IMR-90 (cell line): ENCODE measurements at regions not wholly inside any gene's neighbourhood (a gene's known extent, or its start where the extent isn't known, plus 50 kb on each side); places are given as distances from the start of the nearest gene placed in this dataset.

Experiments
- ATAC-seq: fragments of 200-7000 bp; cut with Tn5 transposase; 2 replicates; pipeline ENCODE4 v1.9.1; 2020; ENCODE audit warnings: low read depth, mild to moderate bottlenecking, moderate library complexity
- BruUV-seq: library from RNA; stranded (reverse); fragments of 400-500 nt; replicated peaks from 2 replicates; lab custom pipeline; 2021; lab: Mats Ljungman, UMichigan
- CTCF ChIA-PET: fragments of 300-600 bp; formaldehyde crosslinking; extraction: SDS; loops from one replicate; lab custom pipeline; 2021; ENCODE audit warnings: antibody characterized with exemption; lab: Yijun Ruan, JAX
- POLR2A ChIA-PET: fragments of 300-600 bp; sonication (Branson Sonifier 250); formaldehyde crosslinking; loops from one replicate; lab custom pipeline; 2022; ENCODE audit warnings: antibody characterized with exemption; ENCODE audit not compliant: unreplicated experiment; lab: Charles Lee
- DNase-seq: peaks from one replicate; pipeline ENCODE4 v3.0.0; 2013
- H2AFZ ChIP-seq: replicated peaks from 2 replicates; pipeline ENCODE3; 2013; ENCODE audit warnings: low read length, mild to moderate bottlenecking; ENCODE audit not compliant: poor library complexity
- H2AK5ac ChIP-seq: 2 replicates; pipeline ENCODE4 v1.6.1; 2013; ENCODE audit warnings: low read depth, low read length, inconsistent platforms
- H2AK9ac ChIP-seq: replicated peaks from 2 replicates; pipeline ENCODE3; 2013; ENCODE audit warnings: mild to moderate bottlenecking, low read depth, low read length, moderate library complexity; ENCODE audit not compliant: poor library complexity
- H2BK120ac ChIP-seq: 2 replicates; pipeline ENCODE4 v1.6.1; 2013; ENCODE audit warnings: low read depth, low read length, inconsistent platforms
- H2BK15ac ChIP-seq: 3 replicates; pipeline ENCODE4 v1.6.1; 2013; ENCODE audit warnings: low read depth, low read length, inconsistent platforms
- H2BK20ac ChIP-seq: 2 replicates; pipeline ENCODE4 v1.6.1; 2013; ENCODE audit warnings: low read depth, mild to moderate bottlenecking, inconsistent platforms, low read length, moderate library complexity
- H2BK5ac ChIP-seq: 2 replicates; pipeline ENCODE4 v1.6.1; 2013; ENCODE audit warnings: mild to moderate bottlenecking, low read depth, low read length, inconsistent platforms; ENCODE audit not compliant: poor library complexity, severe bottlenecking
- H3K14ac ChIP-seq: replicated peaks from 2 replicates; pipeline ENCODE4 v1.6.1; 2013; ENCODE audit warnings: low read depth, low read length, inconsistent platforms
- H3K18ac ChIP-seq: 2 replicates; pipeline ENCODE4 v1.6.1; 2013; ENCODE audit warnings: low read depth, low read length, control low read depth
- H3K23ac ChIP-seq: 2 replicates; pipeline ENCODE4 v1.6.1; 2013; ENCODE audit warnings: low read depth, low read length, inconsistent platforms
- H3K27ac ChIP-seq: 2 replicates; pipeline ENCODE4 v1.5.1; 2013; ENCODE audit warnings: mild to moderate bottlenecking, control low read depth, low read length; ENCODE audit not compliant: insufficient read depth
- H3K27me3 ChIP-seq: 2 replicates; pipeline ENCODE4 v1.6.1; 2013; ENCODE audit warnings: low read length; ENCODE audit not compliant: control insufficient read depth, insufficient read depth
- H3K36me3 ChIP-seq: 2 replicates; pipeline ENCODE4 v1.6.1; 2013; ENCODE audit warnings: low read length, mixed read lengths; ENCODE audit not compliant: control insufficient read depth, insufficient read depth
- H3K4ac ChIP-seq: 2 replicates; pipeline ENCODE4 v1.6.1; 2013; ENCODE audit warnings: low read depth, low read length, inconsistent platforms
- H3K4me1 ChIP-seq: 2 replicates; pipeline ENCODE4 v1.6.1; 2013; ENCODE audit warnings: low read length, mixed read lengths; ENCODE audit not compliant: control insufficient read depth, insufficient read depth
- H3K4me2 ChIP-seq: 2 replicates; pipeline ENCODE4 v1.6.1; 2013; ENCODE audit warnings: low read depth, mild to moderate bottlenecking, control low read depth, low read length, moderate library complexity
- H3K4me3 ChIP-seq: 2 replicates; pipeline ENCODE4 v1.5.1; 2013; ENCODE audit warnings: low read depth, mild to moderate bottlenecking, control low read depth, low read length, moderate library complexity; ENCODE audit not compliant: insufficient read depth
- H3K56ac ChIP-seq: 2 replicates; pipeline ENCODE4 v1.6.1; 2013; ENCODE audit warnings: low read length, inconsistent platforms; ENCODE audit not compliant: insufficient read depth; ENCODE audit errors: extremely low read depth
- H3K79me1 ChIP-seq, 2 experiments: 2 replicates each; pipeline ENCODE4 v1.6.1; 2013; ENCODE audit warnings: low read length in 2 of 2, inconsistent platforms in 1 of 2, low read depth in 1 of 2
- H3K9ac ChIP-seq: 2 replicates; pipeline ENCODE4 v1.6.1; 2013; ENCODE audit warnings: low read depth, low read length, control low read depth
- H3K9me1 ChIP-seq: 2 replicates; pipeline ENCODE4 v1.6.1; 2013; ENCODE audit warnings: low read length, inconsistent platforms; ENCODE audit not compliant: insufficient read depth
- H3K9me3 ChIP-seq: 2 replicates; pipeline ENCODE4 v1.6.1; 2013; ENCODE audit warnings: low read length; ENCODE audit not compliant: control insufficient read depth, insufficient read depth
- H4K20me1 ChIP-seq: 2 replicates; pipeline ENCODE4 v1.6.1; 2013; ENCODE audit warnings: low read length, inconsistent platforms; ENCODE audit not compliant: insufficient read depth
- H4K5ac ChIP-seq: 2 replicates; pipeline ENCODE4 v1.6.1; 2013; ENCODE audit warnings: mild to moderate bottlenecking, low read depth, low read length, control low read depth
- H4K8ac ChIP-seq, 2 experiments: 2 replicates each; pipeline ENCODE4 v1.6.1; 2013; ENCODE audit warnings: low read depth in 2 of 2, low read length in 2 of 2, control low read depth in 1 of 2, inconsistent platforms in 1 of 2
- H4K91ac ChIP-seq: 2 replicates; pipeline ENCODE4 v1.6.1; 2013; ENCODE audit warnings: low read depth, low read length, inconsistent platforms; ENCODE audit not compliant: insufficient read depth
- CHD1 ChIP-seq: IDR thresholded peaks from 2 replicates; pipeline ENCODE4 v1.6.1; 2012; ENCODE audit warnings: low read depth, low read length, improper control_type of control experiment
- MAFK ChIP-seq: IDR thresholded peaks from 2 replicates; pipeline ENCODE4 v1.6.1; 2012; ENCODE audit warnings: low read depth, low read length, improper control_type of control experiment
- MXI1 ChIP-seq: IDR thresholded peaks from 2 replicates; pipeline ENCODE4 v1.6.1; 2012; ENCODE audit warnings: low read depth, mild to moderate bottlenecking, low read length, moderate library complexity, borderline replicate concordance
- NFE2L2 ChIP-seq: fragments of 150-350 bp; IDR thresholded peaks from 2 replicates; pipeline ENCODE4 v1.6.1; 2016; ENCODE audit warnings: low read depth, mild to moderate bottlenecking, low read length
- RCOR1 ChIP-seq: IDR thresholded peaks from 2 replicates; pipeline ENCODE4 v1.6.1; 2012; ENCODE audit warnings: mild to moderate bottlenecking, low read length, improper control_type of control experiment; ENCODE audit not compliant: insufficient replicate concordance
- RFX5 ChIP-seq: IDR thresholded peaks from 2 replicates; pipeline ENCODE4 v1.8.0; 2012; ENCODE audit warnings: low read depth, mild to moderate bottlenecking, low read length, moderate library complexity
- SMC3 ChIP-seq: fragments of 150-350 bp; IDR thresholded peaks from 2 replicates; pipeline ENCODE4 v1.6.1; 2016; ENCODE audit warnings: low read depth, mild to moderate bottlenecking, antibody characterized with exemption, low read length, moderate library complexity
- WGBS, 2 experiments: methylation state at CpG; one replicate each; pipeline versions ENCODE4 v1.1.5 to v1.1.7; 2013; ENCODE audit warnings: missing lambda C conversion rate in 2 of 2; ENCODE audit not compliant: insufficient read length in 1 of 2; ENCODE audit errors: extremely low coverage in 2 of 2; 5-methylcytosine and 5-hydroxymethylcytosine counted together
- dilution Hi-C: fragments of 300-500 bp; cut with HindIII; formaldehyde crosslinking; loops from one replicate; pipeline ENCODE4 v1.14.3; 2018; ENCODE audit warnings: low sequenced_read_pairs; ENCODE audit not compliant: unreplicated experiment
- in situ Hi-C: fragments of 300-500 bp; cut with MboI; formaldehyde crosslinking; loops from 3 replicates; pipeline ENCODE4 v1.14.3; 2019; ENCODE audit warnings: low sequenced_read_pairs, inconsistent platforms, mixed read lengths
- intact Hi-C: fragments of 100-400 bp; cut with micrococcal nuclease; formaldehyde crosslinking; loops from 2 replicates; pipeline ENCODE4 v1.10.0; 2022
- TF ChIP-seq, protein P1 (sequence below): fragments of 150-350 bp; IDR thresholded peaks from 2 replicates; pipeline ENCODE4 v1.6.1; 2016; ENCODE audit warnings: low read depth, mild to moderate bottlenecking, low read length, moderate library complexity, borderline replicate concordance
- TF ChIP-seq, protein P2 (sequence below): fragments of 150-350 bp; IDR thresholded peaks from 2 replicates; pipeline ENCODE4 v1.6.1; 2017; ENCODE audit warnings: mild to moderate bottlenecking, antibody characterized with exemption, low read length, low read depth

DNA sequence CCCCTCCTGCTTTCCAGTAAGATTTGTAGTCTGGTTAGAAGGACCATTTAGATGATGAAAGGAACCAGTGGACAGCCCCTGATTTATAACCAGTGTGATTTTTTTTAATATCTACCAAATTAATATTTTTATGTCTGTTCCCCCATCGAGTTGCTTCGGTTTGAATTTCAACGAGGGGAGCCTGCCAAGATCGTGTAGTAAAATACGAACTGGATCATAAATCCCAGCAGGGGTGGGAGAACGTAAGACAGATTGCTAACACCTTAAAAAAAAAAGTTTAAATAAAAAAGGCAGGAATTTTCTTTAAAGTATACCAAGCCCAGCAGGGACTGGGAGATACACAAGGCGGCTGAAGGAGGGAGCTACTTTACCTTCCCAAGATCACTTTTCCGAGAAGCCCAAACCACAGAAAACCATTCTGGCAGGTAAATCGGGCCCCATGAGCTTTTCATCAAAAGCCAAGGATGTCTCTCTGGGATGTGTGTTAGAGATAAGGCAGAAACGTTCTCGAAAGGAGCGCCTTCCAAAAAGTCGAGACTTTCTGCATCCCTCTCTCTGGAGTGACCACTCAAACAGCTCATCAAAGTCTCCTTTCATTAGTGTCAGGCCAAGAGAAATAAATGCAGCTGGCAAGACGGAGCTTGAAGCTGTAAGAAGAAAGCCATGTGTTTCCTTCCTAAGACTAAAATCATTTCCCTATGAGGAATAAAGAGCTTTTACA lies 270.5 kb upstream of the NFE2L3 start:
- no peaks in the 10 kb centered on the region for H3K4me1 ChIP-seq
- no peak overlapping the region for H2BK5ac ChIP-seq
- H2BK20ac ChIP-seq = no peak overlapping the region
- H2BK15ac ChIP-seq = no peak overlapping the region
- no peak overlapping the region for H4K91ac ChIP-seq
- in situ Hi-C loops (no loop called here), dilution Hi-C loops (no loop called here), intact Hi-C loops (no loop called here)
- no peak overlapping the region for H3K9ac ChIP-seq
- no peak for DNase-seq
- ChIA-PET POLR2A (interaction anchor here (0.6 kb wide), 1 partner anchor 896 kb away, joined by 3 read pairs; no protein-coding TSS in a partner anchor), CTCF (no interaction called here)
- H3K14ac ChIP-seq = no peak overlapping the region
- no peak overlapping the region for H2AFZ ChIP-seq
- H2AK5ac ChIP-seq = no peak overlapping the region
- no peaks in the 10 kb centered on the region for H3K9me1 ChIP-seq
- H2AK9ac ChIP-seq = no peak overlapping the region
- no peak overlapping the region for H3K18ac ChIP-seq
- no peak overlapping the region for H4K5ac ChIP-seq
- H3K27ac ChIP-seq = no peak overlapping the region
- ATAC-seq = no peak
- H4K8ac ChIP-seq = no peak overlapping the region
- no peaks in the 10 kb centered on the region for H4K20me1 ChIP-seq
- no peaks in the 10 kb centered on the region for H3K79me1 ChIP-seq
- no peak overlapping the region for H3K4me3 ChIP-seq
- H3K9me3 ChIP-seq = no peaks in the 10 kb centered on the region
- WGBS, 2 experiments = no CpG with 5 or more reads among the region's 14 CpGs
- TF ChIP-seq RFX5 = no peak
- no peak for TF ChIP-seq CHD1
- no peak for TF ChIP-seq RCOR1
- TF ChIP-seq MAFK = no peak
- TF ChIP-seq MXI1 = no peak
- TF ChIP-seq, protein P1, sequence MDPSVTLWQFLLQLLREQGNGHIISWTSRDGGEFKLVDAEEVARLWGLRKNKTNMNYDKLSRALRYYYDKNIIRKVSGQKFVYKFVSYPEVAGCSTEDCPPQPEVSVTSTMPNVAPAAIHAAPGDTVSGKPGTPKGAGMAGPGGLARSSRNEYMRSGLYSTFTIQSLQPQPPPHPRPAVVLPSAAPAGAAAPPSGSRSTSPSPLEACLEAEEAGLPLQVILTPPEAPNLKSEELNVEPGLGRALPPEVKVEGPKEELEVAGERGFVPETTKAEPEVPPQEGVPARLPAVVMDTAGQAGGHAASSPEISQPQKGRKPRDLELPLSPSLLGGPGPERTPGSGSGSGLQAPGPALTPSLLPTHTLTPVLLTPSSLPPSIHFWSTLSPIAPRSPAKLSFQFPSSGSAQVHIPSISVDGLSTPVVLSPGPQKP = no peak
- no peak for TF ChIP-seq NFE2L2
- TF ChIP-seq, protein P2, sequence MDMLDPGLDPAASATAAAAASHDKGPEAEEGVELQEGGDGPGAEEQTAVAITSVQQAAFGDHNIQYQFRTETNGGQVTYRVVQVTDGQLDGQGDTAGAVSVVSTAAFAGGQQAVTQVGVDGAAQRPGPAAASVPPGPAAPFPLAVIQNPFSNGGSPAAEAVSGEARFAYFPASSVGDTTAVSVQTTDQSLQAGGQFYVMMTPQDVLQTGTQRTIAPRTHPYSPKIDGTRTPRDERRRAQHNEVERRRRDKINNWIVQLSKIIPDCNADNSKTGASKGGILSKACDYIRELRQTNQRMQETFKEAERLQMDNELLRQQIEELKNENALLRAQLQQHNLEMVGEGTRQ = no peak
- no peak for TF ChIP-seq SMC3
- peaks cover 34% of the 10 kb centered on the region for H3K27me3 ChIP-seq
- H3K36me3 ChIP-seq = no peaks in the 10 kb centered on the region
- H3K4me2 ChIP-seq = no peak overlapping the region
- no peak overlapping the region for H3K56ac ChIP-seq
- H2BK120ac ChIP-seq = no peak overlapping the region
- BruUV-seq = no TSS peak
- H3K4ac ChIP-seq = no peak overlapping the region
- no peak overlapping the region for H3K23ac ChIP-seq
